ENCODE measurements at regions not wholly inside any gene's neighbourhood (a gene's known extent, or its start where the extent isn't known, plus 50 kb on each side); places are given as distances from the start of the nearest gene placed in this dataset.
A peak's percentile ranks its signal among the peaks of the same experiment; 100 is the strongest.

GRCh38 chr15:70439880-70440279 lies 323.5 kb downstream of the UACA start:
- no peak for ATAC-seq (ENCODE audit: low read depth)
- Histone ChIP-seq H3K36me3 (ENCODE audit: low read depth) (no peaks in the 10 kb centered on the region), H3K4me1 (ENCODE audit: insufficient read depth, poor library complexity, severe bottlenecking) (peaks cover 15% of the 10 kb centered on the region), H3K9me3 (ENCODE audit: severe bottlenecking) (no peaks in the 10 kb centered on the region), H3K4me3 (ENCODE audit: severe bottlenecking) (no peak overlapping the region), H3K27ac (ENCODE audit: poor library complexity, severe bottlenecking) (no peak overlapping the region), H3K27me3 (ENCODE audit: insufficient read depth, poor library complexity, severe bottlenecking) (no peaks in the 10 kb centered on the region)
- peak; percentile 67 for DNase-seq (ENCODE audit: low spot score)
- TF ChIP-seq, protein P1, sequence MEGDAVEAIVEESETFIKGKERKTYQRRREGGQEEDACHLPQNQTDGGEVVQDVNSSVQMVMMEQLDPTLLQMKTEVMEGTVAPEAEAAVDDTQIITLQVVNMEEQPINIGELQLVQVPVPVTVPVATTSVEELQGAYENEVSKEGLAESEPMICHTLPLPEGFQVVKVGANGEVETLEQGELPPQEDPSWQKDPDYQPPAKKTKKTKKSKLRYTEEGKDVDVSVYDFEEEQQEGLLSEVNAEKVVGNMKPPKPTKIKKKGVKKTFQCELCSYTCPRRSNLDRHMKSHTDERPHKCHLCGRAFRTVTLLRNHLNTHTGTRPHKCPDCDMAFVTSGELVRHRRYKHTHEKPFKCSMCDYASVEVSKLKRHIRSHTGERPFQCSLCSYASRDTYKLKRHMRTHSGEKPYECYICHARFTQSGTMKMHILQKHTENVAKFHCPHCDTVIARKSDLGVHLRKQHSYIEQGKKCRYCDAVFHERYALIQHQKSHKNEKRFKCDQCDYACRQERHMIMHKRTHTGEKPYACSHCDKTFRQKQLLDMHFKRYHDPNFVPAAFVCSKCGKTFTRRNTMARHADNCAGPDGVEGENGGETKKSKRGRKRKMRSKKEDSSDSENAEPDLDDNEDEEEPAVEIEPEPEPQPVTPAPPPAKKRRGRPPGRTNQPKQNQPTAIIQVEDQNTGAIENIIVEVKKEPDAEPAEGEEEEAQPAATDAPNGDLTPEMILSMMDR (IDR thresholded peaks at IDR 0.05; ENCODE audit: poor library complexity, severe bottlenecking), result no peak

GRCh38 chr15:70439304-70439877 lies 324.0 kb downstream of the UACA start:
- Histone ChIP-seq H3K4me1 (ENCODE audit: insufficient read depth, poor library complexity, severe bottlenecking) (peaks cover 15% of the 10 kb centered on the region), H3K27me3 (ENCODE audit: insufficient read depth, poor library complexity, severe bottlenecking) (no peaks in the 10 kb centered on the region), H3K27ac (ENCODE audit: poor library complexity, severe bottlenecking) (no peak overlapping the region), H3K9me3 (ENCODE audit: severe bottlenecking) (no peaks in the 10 kb centered on the region), H3K36me3 (ENCODE audit: low read depth) (no peaks in the 10 kb centered on the region), H3K4me3 (ENCODE audit: severe bottlenecking) (no peak overlapping the region)
- DNase-seq (ENCODE audit: low spot score) (peak; percentile 37), ATAC-seq (ENCODE audit: low read depth) (no peak)
- TF ChIP-seq, protein P1 (IDR thresholded peaks at IDR 0.05; ENCODE audit: poor library complexity, severe bottlenecking), result no peak

DNA sequence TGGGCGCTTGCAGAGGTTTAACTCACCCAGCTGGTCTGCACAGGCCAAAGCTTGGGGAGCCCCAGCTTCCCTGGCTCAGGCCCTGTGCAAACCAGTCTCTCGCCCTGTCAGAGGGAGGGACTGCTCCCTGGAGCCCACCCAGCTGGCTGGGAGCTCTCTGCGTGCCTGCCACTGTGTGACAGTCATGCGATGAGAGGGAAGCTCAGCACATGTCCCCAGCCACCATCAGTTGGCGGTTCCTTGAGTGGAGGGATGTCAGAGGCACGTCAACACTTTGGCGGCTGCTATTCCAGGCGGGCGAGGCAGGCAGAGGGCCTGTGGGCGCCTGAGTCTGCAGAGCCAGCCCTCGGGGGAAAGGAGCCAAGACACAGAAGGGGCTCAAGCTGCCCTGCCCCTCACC lies 324.6 kb downstream of the UACA start:
- Histone ChIP-seq H3K27me3 (ENCODE audit: insufficient read depth, poor library complexity, severe bottlenecking) (no peaks in the 10 kb centered on the region), H3K9me3 (ENCODE audit: severe bottlenecking) (no peaks in the 10 kb centered on the region), H3K27ac (ENCODE audit: poor library complexity, severe bottlenecking) (peak overlapping the region; percentile 48), H3K4me1 (ENCODE audit: insufficient read depth, poor library complexity, severe bottlenecking) (peaks cover 15% of the 10 kb centered on the region), H3K4me3 (ENCODE audit: severe bottlenecking) (no peak overlapping the region), H3K36me3 (ENCODE audit: low read depth) (no peaks in the 10 kb centered on the region)
- peak; percentile 61 for DNase-seq (ENCODE audit: low spot score)
- TF ChIP-seq, protein P1 (IDR thresholded peaks at IDR 0.05; ENCODE audit: poor library complexity, severe bottlenecking), result no peak
- ATAC-seq (ENCODE audit: low read depth), result no peak

GRCh38 chr15:70437882-70438451 lies 325.4 kb downstream of the UACA start:
- Histone ChIP-seq H3K27me3 (ENCODE audit: insufficient read depth, poor library complexity, severe bottlenecking) (no peaks in the 10 kb centered on the region), H3K9me3 (ENCODE audit: severe bottlenecking) (no peaks in the 10 kb centered on the region), H3K36me3 (ENCODE audit: low read depth) (no peaks in the 10 kb centered on the region), H3K27ac (ENCODE audit: poor library complexity, severe bottlenecking) (peak overlapping the region; percentile 48), H3K4me3 (ENCODE audit: severe bottlenecking) (no peak overlapping the region), H3K4me1 (ENCODE audit: insufficient read depth, poor library complexity, severe bottlenecking) (peaks cover 15% of the 10 kb centered on the region)
- ATAC-seq (ENCODE audit: low read depth), result peak; percentile 93
- DNase-seq (ENCODE audit: low spot score), result peak; percentile 89
- TF ChIP-seq, protein P1 (IDR thresholded peaks at IDR 0.05; ENCODE audit: poor library complexity, severe bottlenecking), result peak; percentile 91

GRCh38 chr15:70437089-70437488 lies 326.3 kb downstream of the UACA start:
- H3K4me3 ChIP-seq (ENCODE audit: severe bottlenecking), result no peak overlapping the region
- TF ChIP-seq, protein P1 (IDR thresholded peaks at IDR 0.05; ENCODE audit: poor library complexity, severe bottlenecking), result no peak

More at GRCh38 chr15:70437089-70437488, 326.3 kb downstream of the UACA start:
- no peaks in the 10 kb centered on the region for H3K36me3 ChIP-seq (ENCODE audit: low read depth)
- no peaks in the 10 kb centered on the region for H3K9me3 ChIP-seq (ENCODE audit: severe bottlenecking)
- peak overlapping the region; percentile 48 for H3K27ac ChIP-seq (ENCODE audit: poor library complexity, severe bottlenecking)
- DNase-seq (ENCODE audit: low spot score) (peak; percentile 19), ATAC-seq (ENCODE audit: low read depth) (no peak)
- no peaks in the 10 kb centered on the region for H3K27me3 ChIP-seq (ENCODE audit: insufficient read depth, poor library complexity, severe bottlenecking)
- H3K4me1 ChIP-seq (ENCODE audit: insufficient read depth, poor library complexity, severe bottlenecking), result peaks cover 15% of the 10 kb centered on the region
